HG02642 (cell line): ENCODE measurements at regions not wholly inside any gene's neighbourhood (a gene's known extent, or its start where the extent isn't known, plus 50 kb on each side); places are given as distances from the start of the nearest gene placed in this dataset.
"Not testable (repeated sequence)": the region's sequence is repeated elsewhere in the genome, so short reads cannot be mapped to it uniquely, and the experiment has no call there.

ENCODE experiments used
- ATAC-seq: cut with Tn5 transposase; IDR thresholded peaks from one replicate; pipeline ENCODE4 v1.9.1; 2021; ENCODE audit warnings: mild to moderate bottlenecking; ENCODE audit not compliant: unreplicated experiment, poor library complexity

GRCh38 chr3:26438325-26438940, 184.1 kb upstream of the LRRC3B start:
- ATAC-seq = no peak

- no peak for ATAC-seq
These were observed 183.3 kb upstream of the LRRC3B start for GRCh38 chr3:26438981-26439884.

GRCh38 chr3:26449996-26450395, 172.6 kb upstream of the LRRC3B start:
- ATAC-seq = no peak

DNA sequence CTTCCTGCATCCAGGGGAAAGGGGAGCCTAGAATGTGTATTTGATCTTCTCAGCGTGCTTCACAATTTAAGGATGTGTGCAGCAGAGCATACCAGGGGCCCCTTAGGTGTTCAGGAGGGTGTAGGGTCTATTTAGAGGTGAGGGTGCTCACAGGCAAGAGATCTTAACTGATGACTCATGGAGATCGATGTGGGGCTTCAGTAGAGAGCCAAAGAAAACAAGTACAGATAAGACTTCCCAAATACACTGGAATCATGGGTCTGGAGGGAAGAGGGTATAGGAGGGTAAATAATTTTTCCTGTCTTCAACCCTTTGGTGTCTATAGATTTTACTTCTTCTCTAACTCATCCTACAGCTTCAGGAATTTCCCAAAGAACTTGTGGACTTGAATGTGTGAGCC, 170.2 kb upstream of the LRRC3B start:
- no peak for ATAC-seq

GRCh38 chr3:26460985-26461384, 161.6 kb upstream of the LRRC3B start:
- ATAC-seq = no peak

DNA sequence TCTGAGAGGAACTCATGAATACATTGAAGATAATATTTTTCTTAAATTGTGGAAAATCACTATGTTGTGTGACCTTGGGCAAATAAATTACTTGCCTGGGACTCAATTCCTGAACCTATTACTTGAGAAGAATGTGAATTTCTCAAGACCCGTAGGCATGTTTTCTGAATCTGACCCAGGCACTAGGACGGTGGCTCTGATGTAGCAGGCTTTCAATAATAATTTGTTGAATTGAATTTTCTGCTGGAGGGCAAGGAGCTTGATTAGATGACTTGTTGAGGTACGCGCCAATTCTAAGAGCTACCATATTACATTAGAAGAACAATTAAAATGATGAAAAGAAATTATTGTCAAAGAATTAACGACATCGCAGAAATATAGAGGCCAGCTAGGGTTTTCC, 150.2 kb upstream of the LRRC3B start:
- ATAC-seq = no peak

DNA sequence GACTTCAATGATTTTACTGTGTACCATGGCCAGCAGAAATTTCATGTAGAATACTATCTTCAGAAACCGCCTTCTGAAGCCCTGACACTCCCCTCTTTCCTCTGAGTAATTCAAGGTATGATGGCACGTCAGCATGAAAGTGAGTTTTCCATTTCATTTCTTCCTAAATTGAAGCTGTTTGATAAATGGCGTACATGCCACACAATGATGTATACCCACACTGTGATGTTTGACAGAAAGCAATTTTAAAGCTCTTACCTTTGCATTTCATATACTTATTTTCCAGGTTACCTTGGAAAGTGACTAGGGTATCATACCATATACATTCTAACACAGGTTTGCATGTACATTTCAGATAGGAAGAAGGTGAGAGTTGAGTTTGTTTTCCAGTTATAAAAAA, 147.9 kb upstream of the LRRC3B start:
- ATAC-seq = no peak

DNA sequence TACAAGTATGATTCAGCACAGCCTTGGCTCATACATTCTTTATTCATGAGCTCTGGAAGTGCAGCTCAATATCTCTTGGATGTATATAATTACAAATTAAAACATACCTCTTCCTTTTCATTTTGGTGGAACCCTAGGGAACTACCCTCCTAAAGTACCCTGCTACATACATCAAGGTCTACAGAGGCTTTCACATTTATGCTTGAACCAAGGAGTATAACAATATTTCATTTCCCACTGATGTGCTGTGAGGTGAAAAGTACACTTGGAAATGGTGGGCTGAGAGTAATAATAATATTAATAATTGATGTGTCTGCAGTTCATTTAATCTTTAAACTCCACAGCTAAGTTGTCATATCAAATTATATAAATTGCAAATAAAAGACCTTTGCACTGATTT, 142.2 kb upstream of the LRRC3B start:
- no peak for ATAC-seq

GRCh38 chr3:26484140-26484539, 138.4 kb upstream of the LRRC3B start:
- ATAC-seq = no peak

DNA sequence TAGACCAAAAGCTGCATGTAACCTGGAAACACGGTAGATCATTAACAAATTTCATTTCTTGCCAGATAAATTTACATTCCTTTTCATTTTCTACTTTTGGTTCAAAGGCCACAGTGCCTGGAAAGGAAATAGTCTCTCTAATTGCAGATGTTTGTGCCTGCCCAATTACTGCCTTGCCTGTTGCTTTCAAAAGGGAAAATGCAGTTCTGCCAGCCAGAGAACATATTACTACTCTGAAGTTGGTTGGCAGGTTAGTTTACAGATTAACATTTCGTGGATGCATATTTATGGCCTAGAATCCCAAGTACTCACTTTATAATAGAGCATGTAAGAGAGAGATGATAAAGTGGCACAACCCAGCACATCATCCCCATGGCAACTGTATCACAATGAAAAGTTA, 124.3 kb upstream of the LRRC3B start:
- ATAC-seq = no peak

- no peak for ATAC-seq
These were observed 117.2 kb upstream of the LRRC3B start for GRCh38 chr3:26505399-26505798.

DNA sequence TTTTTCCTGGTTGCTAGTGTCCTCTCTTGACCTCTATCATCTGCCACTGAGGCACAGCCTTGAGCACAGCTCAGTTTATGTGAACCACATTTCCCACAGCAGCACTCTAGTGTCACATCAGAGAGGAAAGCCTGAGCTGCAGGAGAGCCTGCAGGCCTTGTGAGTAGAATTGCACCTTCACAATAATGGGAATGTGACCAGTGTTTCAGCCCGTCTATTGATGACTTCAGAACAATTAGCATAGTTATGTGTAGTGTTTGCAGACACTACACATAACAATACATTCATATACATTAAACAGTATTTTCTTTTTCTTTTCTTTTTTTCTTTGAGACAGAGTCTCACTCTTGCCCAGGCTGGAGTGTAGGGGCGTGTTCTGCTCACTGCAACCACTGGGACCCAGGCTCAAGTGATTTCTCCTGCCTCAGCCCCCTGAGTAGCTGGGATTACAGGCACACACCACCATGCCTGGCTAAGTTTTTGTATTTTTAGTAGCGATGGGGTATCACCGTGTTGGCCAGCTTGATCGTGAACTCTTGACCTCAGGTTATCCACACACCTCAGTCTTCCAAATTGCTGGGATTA, 108.0 kb upstream of the LRRC3B start:
- not testable (repeated sequence) for ATAC-seq

DNA sequence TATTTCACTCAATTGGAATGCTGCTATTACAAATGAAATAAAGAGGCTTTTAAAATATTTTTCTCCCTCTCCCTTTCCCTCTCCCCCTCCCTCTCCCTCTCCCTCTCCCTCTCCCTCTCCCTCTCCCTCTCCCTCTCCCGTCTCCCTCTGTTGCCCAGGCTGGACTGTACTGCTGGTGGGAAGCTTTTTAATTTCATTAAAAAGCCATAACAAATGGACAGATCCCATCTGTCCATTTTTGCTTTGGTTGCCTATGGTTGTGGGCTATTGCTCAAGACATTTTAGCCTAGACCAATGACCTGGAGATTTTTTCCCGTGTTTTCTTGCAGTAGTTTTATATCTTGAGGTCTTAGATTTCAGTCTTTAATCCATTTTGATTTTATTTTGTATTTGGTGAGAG, 107.2 kb upstream of the LRRC3B start:
- ATAC-seq = no peak

DNA sequence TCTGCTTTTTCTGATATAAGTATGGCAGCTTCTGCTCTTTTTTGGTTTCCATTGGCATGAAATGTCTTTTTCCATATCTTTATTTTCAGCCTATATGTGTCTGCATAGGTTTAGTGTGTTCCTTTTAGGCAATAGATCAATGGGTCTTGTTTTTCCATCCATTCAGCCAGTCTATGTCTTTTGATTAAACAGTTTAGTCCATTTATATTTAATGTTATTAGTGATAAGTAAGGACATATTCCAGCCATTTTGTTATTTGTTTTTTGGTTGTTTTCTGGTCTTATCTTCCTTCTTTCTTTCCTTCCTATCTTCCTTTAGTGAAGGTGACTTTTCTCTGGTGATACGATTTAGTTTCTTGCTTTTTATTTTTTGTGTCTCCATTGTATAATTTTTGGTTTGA, 101.3 kb upstream of the LRRC3B start:
- no peak for ATAC-seq

DNA sequence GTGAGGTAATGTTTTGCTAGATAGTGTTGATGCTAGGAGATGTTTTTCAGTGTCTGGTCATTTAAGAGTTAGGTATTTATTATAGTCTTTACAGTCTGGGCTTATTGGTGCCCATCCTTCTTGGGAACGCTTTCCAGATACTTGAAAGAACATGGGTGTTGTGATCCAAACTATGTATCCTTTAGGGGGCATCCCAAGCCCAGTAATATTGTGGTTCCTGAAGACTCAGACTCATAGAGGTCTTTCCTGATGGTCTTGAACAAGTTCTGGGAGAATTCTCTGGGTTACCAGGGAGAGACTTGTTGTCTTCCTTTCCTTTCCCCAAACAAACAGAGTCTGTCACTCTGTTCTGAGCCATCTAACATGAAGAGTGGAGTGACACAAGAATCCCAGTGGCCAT, 99.7 kb upstream of the LRRC3B start:
- ATAC-seq = no peak

DNA sequence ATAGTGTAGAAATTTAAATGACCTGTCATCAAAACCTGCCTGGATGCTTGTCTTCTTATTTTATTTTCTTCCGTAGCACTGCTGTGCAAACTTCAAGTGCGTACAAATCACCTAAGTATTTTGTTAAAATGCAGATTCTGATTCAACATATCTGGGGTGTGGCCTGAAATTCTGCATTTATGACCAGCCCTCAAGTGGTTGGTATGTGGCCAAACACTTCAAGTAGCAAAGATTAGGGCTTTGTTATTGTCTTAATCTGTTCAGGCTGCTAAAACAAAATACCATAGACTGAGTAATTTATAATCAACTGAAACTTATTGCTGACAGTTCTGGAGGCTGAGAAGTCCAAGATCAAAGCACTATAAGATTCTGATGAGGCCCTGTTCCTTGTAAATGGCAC, 97.6 kb upstream of the LRRC3B start:
- ATAC-seq = no peak

DNA sequence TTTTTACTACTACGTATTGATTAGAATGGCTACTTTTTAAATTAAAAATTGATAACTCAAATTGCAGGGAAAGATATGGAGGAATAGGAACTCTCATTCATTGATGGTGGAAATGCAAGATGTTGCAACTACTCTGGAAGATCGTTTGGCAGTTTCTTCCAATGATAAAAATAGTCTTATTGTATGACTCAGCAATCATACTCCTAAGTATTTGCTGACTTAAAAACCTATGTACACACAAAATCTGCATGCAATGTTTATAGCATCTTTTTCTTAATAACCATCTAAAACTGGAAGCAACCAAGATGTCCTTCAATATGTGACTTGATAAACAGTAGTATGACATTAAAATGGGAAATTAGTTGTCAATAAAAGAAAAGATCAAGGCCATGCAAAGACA, 87.4 kb upstream of the LRRC3B start:
- ATAC-seq = no peak

DNA sequence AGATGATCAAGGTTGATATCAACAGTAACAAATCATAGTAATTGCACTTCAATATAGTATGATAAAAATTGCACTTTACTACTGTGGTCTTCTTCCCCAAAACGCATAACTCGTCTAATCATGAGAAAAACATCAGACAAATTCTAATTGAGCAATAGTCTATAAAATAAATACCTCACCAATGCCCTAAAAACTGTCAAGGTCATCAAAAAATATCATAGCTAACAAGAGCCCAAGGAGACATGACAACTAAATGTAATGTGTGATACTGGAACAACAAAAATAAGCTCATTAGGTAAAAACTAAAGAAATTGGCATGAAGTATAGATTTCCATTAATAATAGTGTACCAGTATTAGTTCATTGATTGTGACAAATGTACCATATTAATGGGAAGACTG, 85.6 kb upstream of the LRRC3B start:
- no peak for ATAC-seq

DNA sequence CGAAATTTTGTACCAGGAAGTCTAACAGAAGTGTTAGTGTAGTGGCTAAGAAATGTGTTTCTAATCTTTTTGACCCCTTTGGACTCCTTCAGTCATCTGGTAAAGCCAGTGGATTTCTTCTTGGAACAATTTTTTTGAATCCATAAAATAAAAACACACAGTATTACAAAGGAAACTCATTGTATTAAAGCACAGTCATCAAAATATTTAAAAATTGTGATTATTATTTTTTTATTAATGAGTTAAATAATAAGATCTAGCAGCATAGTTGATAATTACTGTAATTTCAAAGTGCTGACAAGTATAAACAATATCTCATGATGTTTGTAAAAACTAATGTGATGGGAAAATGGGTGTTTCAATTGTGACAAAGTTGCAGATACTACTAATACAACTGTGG, 72.2 kb upstream of the LRRC3B start:
- ATAC-seq = no peak

DNA sequence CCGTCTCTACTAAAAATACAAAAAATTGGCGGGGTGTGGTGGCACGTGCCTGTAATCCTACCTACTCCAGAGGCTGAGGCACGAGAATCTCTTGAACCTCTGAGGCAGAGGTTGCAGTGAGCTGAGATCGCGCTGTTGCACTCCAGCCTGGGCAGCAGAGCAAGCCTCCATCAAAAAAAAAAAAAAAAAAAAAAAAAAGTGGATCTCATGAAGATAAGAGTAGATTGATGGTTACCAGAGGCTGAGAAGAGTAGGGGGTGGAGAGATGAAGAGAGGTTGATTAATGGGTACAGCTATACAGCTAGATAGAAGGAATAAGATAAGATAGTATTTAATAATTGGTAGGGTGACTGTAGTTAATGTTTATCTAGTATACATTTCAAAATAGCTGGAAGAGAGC, 65.9 kb upstream of the LRRC3B start:
- no peak for ATAC-seq

DNA sequence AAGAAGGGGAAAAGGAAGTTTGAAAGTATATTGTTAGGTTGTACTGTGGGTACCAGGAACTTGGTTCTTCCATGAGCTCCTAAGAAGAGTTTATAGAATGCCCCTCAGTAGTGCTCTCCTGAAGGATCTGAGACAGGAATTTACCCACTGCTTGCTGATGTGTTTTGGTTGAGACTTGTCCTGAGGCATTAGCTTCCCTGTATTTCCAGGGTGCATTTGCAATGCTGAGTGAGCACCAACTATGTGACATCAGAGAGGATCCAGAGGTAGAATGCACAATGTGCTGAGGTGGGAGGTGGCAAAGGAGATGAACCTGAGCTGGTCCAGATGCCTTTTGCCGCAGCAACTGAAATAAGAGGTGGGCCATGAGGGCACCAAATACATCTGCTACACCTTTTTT, 64.3 kb upstream of the LRRC3B start:
- no peak for ATAC-seq

GRCh38 chr3:26559227-26559626, 63.3 kb upstream of the LRRC3B start:
- ATAC-seq = no peak
